ENCODE measurements at regions not wholly inside any gene's neighbourhood (a gene's known extent, or its start where the extent isn't known, plus 50 kb on each side); places are given as distances from the start of the nearest gene placed in this dataset.
"Not testable (repeated sequence)": the region's sequence is repeated elsewhere in the genome, so short reads cannot be mapped to it uniquely, and the experiment has no call there.

DNA sequence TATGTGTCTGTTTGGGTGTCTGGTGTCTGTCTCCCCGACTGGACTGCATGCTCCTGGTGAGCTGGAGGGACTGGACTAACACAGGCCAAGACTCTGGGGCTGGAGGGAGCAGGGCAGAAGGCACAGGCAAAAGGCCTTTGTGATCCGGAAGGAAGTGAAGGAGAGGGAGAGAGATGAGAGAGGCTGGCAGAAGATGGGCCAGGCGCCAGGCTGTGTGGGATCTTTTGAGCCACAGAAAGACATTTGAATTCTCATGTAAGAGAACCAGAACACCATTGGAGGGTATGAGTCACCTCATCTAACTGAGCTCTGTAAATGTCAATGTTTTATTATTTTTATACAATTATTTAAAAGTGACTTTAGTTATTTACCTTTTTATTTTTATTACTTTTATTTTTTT, 152.3 kb upstream of the CCZ1B start:
- TF ChIP-seq, protein P1, sequence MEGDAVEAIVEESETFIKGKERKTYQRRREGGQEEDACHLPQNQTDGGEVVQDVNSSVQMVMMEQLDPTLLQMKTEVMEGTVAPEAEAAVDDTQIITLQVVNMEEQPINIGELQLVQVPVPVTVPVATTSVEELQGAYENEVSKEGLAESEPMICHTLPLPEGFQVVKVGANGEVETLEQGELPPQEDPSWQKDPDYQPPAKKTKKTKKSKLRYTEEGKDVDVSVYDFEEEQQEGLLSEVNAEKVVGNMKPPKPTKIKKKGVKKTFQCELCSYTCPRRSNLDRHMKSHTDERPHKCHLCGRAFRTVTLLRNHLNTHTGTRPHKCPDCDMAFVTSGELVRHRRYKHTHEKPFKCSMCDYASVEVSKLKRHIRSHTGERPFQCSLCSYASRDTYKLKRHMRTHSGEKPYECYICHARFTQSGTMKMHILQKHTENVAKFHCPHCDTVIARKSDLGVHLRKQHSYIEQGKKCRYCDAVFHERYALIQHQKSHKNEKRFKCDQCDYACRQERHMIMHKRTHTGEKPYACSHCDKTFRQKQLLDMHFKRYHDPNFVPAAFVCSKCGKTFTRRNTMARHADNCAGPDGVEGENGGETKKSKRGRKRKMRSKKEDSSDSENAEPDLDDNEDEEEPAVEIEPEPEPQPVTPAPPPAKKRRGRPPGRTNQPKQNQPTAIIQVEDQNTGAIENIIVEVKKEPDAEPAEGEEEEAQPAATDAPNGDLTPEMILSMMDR (optimal IDR thresholded peaks at IDR 0.05 in 1 of 3, IDR thresholded peaks at IDR 0.05 in 1 of 3, conservative IDR thresholded peaks at IDR 0.05 in 1 of 3; ENCODE audit: extremely low read depth in 1 of 3, insufficient read depth in 2 of 3, low read length in 3 of 3), result not testable (repeated sequence)
- not testable (repeated sequence) for TF ChIP-seq EZH2 (IDR thresholded peaks at IDR 0.05; ENCODE audit: low read length)
